GM23338 (cell line): ENCODE measurements at regions not wholly inside any gene's neighbourhood (a gene's known extent, or its start where the extent isn't known, plus 50 kb on each side); places are given as distances from the start of the nearest gene placed in this dataset.

Experiments used
- ATAC-seq: fragments of 200-7000 bp; cut with Tn5 transposase; 3 replicates; pipeline ENCODE4 v1.9.1; 2020
- DNase-seq: peaks from one replicate; pipeline ENCODE4 v3.0.0-alpha.2; 2015; ENCODE audit warnings: low spot score
- H2AFZ ChIP-seq: fragments of 200-600 bp; sonication (generic); 2 replicates; pipeline ENCODE4 v1.8.0; 2016; ENCODE audit warnings: antibody characterized with exemption, mild to moderate bottlenecking, moderate library complexity
- H3F3A ChIP-seq: fragments of 200-600 bp; sonication (generic); replicated peaks from 2 replicates; pipeline ENCODE4 v1.8.0; 2017; ENCODE audit warnings: antibody characterized with exemption, mixed run types, low read depth
- H3K27ac ChIP-seq: fragments of 200-600 bp; sonication (generic); 2 replicates; pipeline ENCODE4 v1.6.1; 2016; ENCODE audit warnings: low read depth
- H3K27me3 ChIP-seq: fragments of 200-600 bp; sonication (generic); 2 replicates; pipeline ENCODE4 v1.8.0; 2016; ENCODE audit warnings: mild to moderate bottlenecking, mixed run types, moderate library complexity; ENCODE audit not compliant: insufficient read depth
- H3K36me3 ChIP-seq: fragments of 200-600 bp; sonication (generic); 2 replicates; pipeline ENCODE4 v1.8.0; 2016; ENCODE audit warnings: mild to moderate bottlenecking; ENCODE audit not compliant: insufficient read depth
- H3K4me1 ChIP-seq: fragments of 200-600 bp; sonication (generic); 2 replicates; pipeline ENCODE4 v1.8.0; 2016; ENCODE audit warnings: mild to moderate bottlenecking, moderate library complexity; ENCODE audit not compliant: insufficient read depth
- H3K4me2 ChIP-seq: fragments of 200-600 bp; sonication (generic); 2 replicates; pipeline ENCODE4 v1.7.1; 2017; ENCODE audit warnings: mixed run types
- H3K4me3 ChIP-seq: fragments of 200-600 bp; sonication (generic); 2 replicates; pipeline ENCODE4 v1.6.1; 2016; ENCODE audit warnings: mixed run types
- H3K79me2 ChIP-seq: fragments of 200-600 bp; sonication (generic); replicated peaks from 2 replicates; pipeline ENCODE4 v1.8.0; 2017; ENCODE audit warnings: mild to moderate bottlenecking; ENCODE audit not compliant: insufficient read depth
- H3K9me2 ChIP-seq: fragments of 200-600 bp; sonication (generic); 2 replicates; pipeline ENCODE4 v1.8.0; 2017; ENCODE audit not compliant: insufficient read depth
- H4K20me1 ChIP-seq: fragments of 200-600 bp; sonication (generic); replicated peaks from 2 replicates; pipeline ENCODE4 v1.8.0; 2017; ENCODE audit warnings: mild to moderate bottlenecking; ENCODE audit not compliant: insufficient read depth
- H3K27ac Mint-ChIP-seq: 2 replicates; pipeline ENCODE4 v1.8.0; 2020; ENCODE audit warnings: inconsistent platforms, mild to moderate bottlenecking, moderate library complexity, mixed read lengths
- H3K27me3 Mint-ChIP-seq: 3 replicates; pipeline ENCODE4 v1.8.0; 2022; ENCODE audit warnings: low read depth, mild to moderate bottlenecking, moderate library complexity, mixed read lengths, inconsistent platforms; ENCODE audit not compliant: insufficient read depth, poor library complexity
- H3K36me3 Mint-ChIP-seq: 3 replicates; pipeline ENCODE4 v1.8.0; 2021; ENCODE audit warnings: low read depth, mild to moderate bottlenecking, inconsistent platforms, moderate library complexity, mixed read lengths
- H3K4me1 Mint-ChIP-seq: 3 replicates; pipeline ENCODE4 v1.8.0; 2020; ENCODE audit warnings: mild to moderate bottlenecking, inconsistent platforms, mixed read lengths
- H3K4me3 Mint-ChIP-seq: 3 replicates; pipeline ENCODE4 v1.8.0; 2021; ENCODE audit warnings: moderate library complexity, mild to moderate bottlenecking, inconsistent platforms, mixed read lengths
- H3K9me3 Mint-ChIP-seq: 3 replicates; pipeline ENCODE4 v1.8.0; 2020; ENCODE audit warnings: moderate library complexity, mild to moderate bottlenecking, inconsistent platforms, mixed read lengths
- CREB1 ChIP-seq: fragments of 250-450 bp; sonication (Bioruptor Pico); IDR thresholded peaks from 2 replicates; pipeline ENCODE4 v1.5.0; 2020; ENCODE audit warnings: low read depth, mild to moderate bottlenecking, moderate library complexity
- EZH2 ChIP-seq: fragments of 200-600 bp; sonication (generic); IDR thresholded peaks from one replicate; pipeline ENCODE4 v1.8.0; 2017; ENCODE audit warnings: antibody characterized with exemption, mild to moderate bottlenecking, low read depth; ENCODE audit not compliant: unreplicated experiment
- STAT1 ChIP-seq: IDR thresholded peaks from one replicate; pipeline ENCODE4 v1.6.1; 2016; ENCODE audit warnings: antibody characterized with exemption; ENCODE audit not compliant: unreplicated experiment
- ZNF114 ChIP-seq: fragments of 250-450 bp; sonication (Bioruptor Pico); IDR thresholded peaks from 2 replicates; pipeline ENCODE4 v1.5.0; 2020; ENCODE audit warnings: mild to moderate bottlenecking, moderate library complexity
- ZNF331 ChIP-seq: fragments of 250-450 bp; sonication (Bioruptor Pico); IDR thresholded peaks from 2 replicates; pipeline ENCODE4 v1.5.0; 2020; ENCODE audit warnings: low read depth, mild to moderate bottlenecking, moderate library complexity
- TF ChIP-seq, protein P1 (sequence below): IDR thresholded peaks from 2 replicates; pipeline ENCODE4 v1.6.1; 2016; ENCODE audit warnings: antibody characterized with exemption
- TF ChIP-seq, protein P2 (sequence below): IDR thresholded peaks from one replicate; pipeline ENCODE4 v1.6.1; 2018; ENCODE audit warnings: antibody characterized with exemption; ENCODE audit not compliant: unreplicated experiment
- TF ChIP-seq, protein P3 (sequence below): fragments of 250-450 bp; sonication (Bioruptor Pico); IDR thresholded peaks from 2 replicates; pipeline ENCODE4 v1.5.0; 2020; ENCODE audit warnings: mild to moderate bottlenecking, moderate library complexity
- TF ChIP-seq, protein P4 (sequence below), 2 experiments: fragments of 200-600 bp in 1 of 2; sonication (generic) in 1 of 2; conservative IDR thresholded peaks; 2 replicates each; pipeline versions ENCODE4 v1.5.1 to v1.6.1; 2016 to 2017; ENCODE audit warnings: antibody characterized with exemption in 2 of 2, low read depth in 2 of 2, mild to moderate bottlenecking in 2 of 2, moderate library complexity in 1 of 2

DNA sequence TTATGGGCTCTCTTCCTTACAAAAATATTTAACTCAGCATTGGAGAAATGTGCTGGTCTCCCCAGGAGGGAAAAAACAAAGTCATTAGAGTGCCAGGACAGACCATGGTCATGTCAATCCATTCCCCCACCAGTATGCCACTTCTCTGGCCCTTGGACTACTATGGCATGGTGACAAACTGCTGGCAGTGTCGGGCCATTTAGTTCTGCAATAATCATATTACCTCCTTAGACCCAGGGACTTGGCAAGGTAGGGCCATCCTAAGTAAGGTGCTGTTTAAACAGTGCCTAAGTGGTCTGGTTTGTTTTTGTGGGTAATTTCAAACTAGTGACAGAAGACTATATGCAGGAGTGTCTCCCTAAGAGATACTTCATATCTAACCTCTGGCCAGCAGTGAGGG, 177.8 kb upstream of the STK32A start (continued):
- TF ChIP-seq, protein P1, sequence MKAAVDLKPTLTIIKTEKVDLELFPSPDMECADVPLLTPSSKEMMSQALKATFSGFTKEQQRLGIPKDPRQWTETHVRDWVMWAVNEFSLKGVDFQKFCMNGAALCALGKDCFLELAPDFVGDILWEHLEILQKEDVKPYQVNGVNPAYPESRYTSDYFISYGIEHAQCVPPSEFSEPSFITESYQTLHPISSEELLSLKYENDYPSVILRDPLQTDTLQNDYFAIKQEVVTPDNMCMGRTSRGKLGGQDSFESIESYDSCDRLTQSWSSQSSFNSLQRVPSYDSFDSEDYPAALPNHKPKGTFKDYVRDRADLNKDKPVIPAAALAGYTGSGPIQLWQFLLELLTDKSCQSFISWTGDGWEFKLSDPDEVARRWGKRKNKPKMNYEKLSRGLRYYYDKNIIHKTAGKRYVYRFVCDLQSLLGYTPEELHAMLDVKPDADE = no peak
- no peak for TF ChIP-seq STAT1
- TF ChIP-seq ZNF114 (CRISPR knock-in tag) = no peak
- TF ChIP-seq CREB1 (CRISPR knock-in tag) = no peak
- TF ChIP-seq, protein P2, sequence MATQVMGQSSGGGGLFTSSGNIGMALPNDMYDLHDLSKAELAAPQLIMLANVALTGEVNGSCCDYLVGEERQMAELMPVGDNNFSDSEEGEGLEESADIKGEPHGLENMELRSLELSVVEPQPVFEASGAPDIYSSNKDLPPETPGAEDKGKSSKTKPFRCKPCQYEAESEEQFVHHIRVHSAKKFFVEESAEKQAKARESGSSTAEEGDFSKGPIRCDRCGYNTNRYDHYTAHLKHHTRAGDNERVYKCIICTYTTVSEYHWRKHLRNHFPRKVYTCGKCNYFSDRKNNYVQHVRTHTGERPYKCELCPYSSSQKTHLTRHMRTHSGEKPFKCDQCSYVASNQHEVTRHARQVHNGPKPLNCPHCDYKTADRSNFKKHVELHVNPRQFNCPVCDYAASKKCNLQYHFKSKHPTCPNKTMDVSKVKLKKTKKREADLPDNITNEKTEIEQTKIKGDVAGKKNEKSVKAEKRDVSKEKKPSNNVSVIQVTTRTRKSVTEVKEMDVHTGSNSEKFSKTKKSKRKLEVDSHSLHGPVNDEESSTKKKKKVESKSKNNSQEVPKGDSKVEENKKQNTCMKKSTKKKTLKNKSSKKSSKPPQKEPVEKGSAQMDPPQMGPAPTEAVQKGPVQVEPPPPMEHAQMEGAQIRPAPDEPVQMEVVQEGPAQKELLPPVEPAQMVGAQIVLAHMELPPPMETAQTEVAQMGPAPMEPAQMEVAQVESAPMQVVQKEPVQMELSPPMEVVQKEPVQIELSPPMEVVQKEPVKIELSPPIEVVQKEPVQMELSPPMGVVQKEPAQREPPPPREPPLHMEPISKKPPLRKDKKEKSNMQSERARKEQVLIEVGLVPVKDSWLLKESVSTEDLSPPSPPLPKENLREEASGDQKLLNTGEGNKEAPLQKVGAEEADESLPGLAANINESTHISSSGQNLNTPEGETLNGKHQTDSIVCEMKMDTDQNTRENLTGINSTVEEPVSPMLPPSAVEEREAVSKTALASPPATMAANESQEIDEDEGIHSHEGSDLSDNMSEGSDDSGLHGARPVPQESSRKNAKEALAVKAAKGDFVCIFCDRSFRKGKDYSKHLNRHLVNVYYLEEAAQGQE = no peak

DNA sequence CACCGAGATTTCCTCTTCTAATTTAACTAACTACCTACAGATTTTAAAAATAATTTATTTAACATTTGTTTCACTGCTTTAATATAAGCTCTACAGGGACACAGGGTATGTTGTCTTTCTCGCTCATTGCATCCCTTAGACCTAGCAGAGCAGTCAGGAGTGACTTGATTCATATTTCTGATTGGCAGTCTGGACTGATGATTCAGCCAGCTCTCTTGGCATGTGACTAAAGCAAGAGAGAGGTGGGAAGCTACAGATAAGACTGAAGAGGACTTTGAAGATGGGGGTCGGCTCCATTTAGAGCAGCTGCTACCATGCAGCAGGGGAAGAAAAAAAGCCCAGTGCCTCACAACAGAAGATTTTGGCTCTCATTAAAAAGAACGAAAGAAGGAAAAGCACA, 173.4 kb upstream of the STK32A start:
- DNase-seq (no peak), ATAC-seq (no peak)
- no peaks in the 10 kb centered on the region for H3F3A ChIP-seq
- no peaks in the 10 kb centered on the region for H3K36me3 Mint-ChIP-seq
- no peak overlapping the region for H3K27ac ChIP-seq
- no peaks in the 10 kb centered on the region for H3K27me3 Mint-ChIP-seq
- H4K20me1 ChIP-seq = no peaks in the 10 kb centered on the region
- H3K4me1 Mint-ChIP-seq = no peaks in the 10 kb centered on the region
- H3K27me3 ChIP-seq = no peaks in the 10 kb centered on the region
- H3K4me3 ChIP-seq = no peak overlapping the region
- no peak overlapping the region for H3K27ac Mint-ChIP-seq
- H3K4me3 Mint-ChIP-seq = no peak overlapping the region
- H3K4me2 ChIP-seq = no peak overlapping the region
- no peaks in the 10 kb centered on the region for H3K36me3 ChIP-seq
- H2AFZ ChIP-seq = peak overlapping the region; percentile 60; the same call in 1 of the 2 replicates
- H3K4me1 ChIP-seq = no peaks in the 10 kb centered on the region
- H3K79me2 ChIP-seq = no peaks in the 10 kb centered on the region
- H3K9me2 ChIP-seq = no peaks in the 10 kb centered on the region
- H3K9me3 Mint-ChIP-seq = no peaks in the 10 kb centered on the region
- TF ChIP-seq ZNF331 (CRISPR knock-in tag) (no peak), EZH2 (no peak), CREB1 (CRISPR knock-in tag) (no peak)
- TF ChIP-seq, protein P3, sequence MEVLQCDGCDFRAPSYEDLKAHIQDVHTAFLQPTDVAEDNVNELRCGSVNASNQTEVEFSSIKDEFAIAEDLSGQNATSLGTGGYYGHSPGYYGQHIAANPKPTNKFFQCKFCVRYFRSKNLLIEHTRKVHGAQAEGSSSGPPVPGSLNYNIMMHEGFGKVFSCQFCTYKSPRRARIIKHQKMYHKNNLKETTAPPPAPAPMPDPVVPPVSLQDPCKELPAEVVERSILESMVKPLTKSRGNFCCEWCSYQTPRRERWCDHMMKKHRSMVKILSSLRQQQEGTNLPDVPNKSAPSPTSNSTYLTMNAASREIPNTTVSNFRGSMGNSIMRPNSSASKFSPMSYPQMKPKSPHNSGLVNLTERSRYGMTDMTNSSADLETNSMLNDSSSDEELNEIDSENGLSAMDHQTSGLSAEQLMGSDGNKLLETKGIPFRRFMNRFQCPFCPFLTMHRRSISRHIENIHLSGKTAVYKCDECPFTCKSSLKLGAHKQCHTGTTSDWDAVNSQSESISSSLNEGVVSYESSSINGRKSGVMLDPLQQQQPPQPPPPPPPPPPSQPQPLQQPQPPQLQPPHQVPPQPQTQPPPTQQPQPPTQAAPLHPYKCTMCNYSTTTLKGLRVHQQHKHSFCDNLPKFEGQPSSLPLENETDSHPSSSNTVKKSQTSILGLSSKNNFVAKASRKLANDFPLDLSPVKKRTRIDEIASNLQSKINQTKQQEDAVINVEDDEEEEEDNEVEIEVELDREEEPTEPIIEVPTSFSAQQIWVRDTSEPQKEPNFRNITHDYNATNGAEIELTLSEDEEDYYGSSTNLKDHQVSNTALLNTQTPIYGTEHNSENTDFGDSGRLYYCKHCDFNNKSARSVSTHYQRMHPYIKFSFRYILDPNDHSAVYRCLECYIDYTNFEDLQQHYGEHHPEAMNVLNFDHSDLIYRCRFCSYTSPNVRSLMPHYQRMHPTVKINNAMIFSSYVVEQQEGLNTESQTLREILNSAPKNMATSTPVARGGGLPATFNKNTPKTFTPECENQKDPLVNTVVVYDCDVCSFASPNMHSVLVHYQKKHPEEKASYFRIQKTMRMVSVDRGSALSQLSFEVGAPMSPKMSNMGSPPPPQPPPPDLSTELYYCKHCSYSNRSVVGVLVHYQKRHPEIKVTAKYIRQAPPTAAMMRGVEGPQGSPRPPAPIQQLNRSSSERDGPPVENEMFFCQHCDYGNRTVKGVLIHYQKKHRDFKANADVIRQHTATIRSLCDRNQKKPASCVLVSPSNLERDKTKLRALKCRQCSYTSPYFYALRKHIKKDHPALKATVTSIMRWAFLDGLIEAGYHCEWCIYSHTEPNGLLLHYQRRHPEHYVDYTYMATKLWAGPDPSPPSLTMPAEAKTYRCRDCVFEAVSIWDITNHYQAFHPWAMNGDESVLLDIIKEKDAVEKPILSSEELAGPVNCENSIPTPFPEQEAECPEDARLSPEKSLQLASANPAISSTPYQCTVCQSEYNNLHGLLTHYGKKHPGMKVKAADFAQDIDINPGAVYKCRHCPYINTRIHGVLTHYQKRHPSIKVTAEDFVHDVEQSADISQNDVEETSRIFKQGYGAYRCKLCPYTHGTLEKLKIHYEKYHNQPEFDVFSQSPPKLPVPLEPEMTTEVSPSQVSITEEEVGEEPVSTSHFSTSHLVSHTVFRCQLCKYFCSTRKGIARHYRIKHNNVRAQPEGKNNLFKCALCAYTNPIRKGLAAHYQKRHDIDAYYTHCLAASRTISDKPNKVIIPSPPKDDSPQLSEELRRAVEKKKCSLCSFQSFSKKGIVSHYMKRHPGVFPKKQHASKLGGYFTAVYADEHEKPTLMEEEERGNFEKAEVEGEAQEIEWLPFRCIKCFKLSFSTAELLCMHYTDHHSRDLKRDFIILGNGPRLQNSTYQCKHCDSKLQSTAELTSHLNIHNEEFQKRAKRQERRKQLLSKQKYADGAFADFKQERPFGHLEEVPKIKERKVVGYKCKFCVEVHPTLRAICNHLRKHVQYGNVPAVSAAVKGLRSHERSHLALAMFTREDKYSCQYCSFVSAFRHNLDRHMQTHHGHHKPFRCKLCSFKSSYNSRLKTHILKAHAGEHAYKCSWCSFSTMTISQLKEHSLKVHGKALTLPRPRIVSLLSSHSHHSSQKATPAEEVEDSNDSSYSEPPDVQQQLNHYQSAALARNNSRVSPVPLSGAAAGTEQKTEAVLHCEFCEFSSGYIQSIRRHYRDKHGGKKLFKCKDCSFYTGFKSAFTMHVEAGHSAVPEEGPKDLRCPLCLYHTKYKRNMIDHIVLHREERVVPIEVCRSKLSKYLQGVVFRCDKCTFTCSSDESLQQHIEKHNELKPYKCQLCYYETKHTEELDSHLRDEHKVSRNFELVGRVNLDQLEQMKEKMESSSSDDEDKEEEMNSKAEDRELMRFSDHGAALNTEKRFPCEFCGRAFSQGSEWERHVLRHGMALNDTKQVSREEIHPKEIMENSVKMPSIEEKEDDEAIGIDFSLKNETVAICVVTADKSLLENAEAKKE (CRISPR knock-in tag) = no peak
- TF ChIP-seq, protein P4, sequence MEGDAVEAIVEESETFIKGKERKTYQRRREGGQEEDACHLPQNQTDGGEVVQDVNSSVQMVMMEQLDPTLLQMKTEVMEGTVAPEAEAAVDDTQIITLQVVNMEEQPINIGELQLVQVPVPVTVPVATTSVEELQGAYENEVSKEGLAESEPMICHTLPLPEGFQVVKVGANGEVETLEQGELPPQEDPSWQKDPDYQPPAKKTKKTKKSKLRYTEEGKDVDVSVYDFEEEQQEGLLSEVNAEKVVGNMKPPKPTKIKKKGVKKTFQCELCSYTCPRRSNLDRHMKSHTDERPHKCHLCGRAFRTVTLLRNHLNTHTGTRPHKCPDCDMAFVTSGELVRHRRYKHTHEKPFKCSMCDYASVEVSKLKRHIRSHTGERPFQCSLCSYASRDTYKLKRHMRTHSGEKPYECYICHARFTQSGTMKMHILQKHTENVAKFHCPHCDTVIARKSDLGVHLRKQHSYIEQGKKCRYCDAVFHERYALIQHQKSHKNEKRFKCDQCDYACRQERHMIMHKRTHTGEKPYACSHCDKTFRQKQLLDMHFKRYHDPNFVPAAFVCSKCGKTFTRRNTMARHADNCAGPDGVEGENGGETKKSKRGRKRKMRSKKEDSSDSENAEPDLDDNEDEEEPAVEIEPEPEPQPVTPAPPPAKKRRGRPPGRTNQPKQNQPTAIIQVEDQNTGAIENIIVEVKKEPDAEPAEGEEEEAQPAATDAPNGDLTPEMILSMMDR (conservative IDR thresholded peaks at IDR 0.05; ENCODE audit: low read depth in 2 of 2) = no peak
- TF ChIP-seq, protein P2 = no peak
